EL (cell line): ENCODE measurements at regions not wholly inside any gene's neighbourhood (a gene's known extent, or its start where the extent isn't known, plus 50 kb on each side); places are given as distances from the start of the nearest gene placed in this dataset.
"Not testable (repeated sequence)": the region's sequence is repeated elsewhere in the genome, so short reads cannot be mapped to it uniquely, and the experiment has no call there.

Experiments
- DNase-seq: peaks from one replicate; pipeline ENCODE4 v3.0.0-alpha.2; 2016

DNA sequence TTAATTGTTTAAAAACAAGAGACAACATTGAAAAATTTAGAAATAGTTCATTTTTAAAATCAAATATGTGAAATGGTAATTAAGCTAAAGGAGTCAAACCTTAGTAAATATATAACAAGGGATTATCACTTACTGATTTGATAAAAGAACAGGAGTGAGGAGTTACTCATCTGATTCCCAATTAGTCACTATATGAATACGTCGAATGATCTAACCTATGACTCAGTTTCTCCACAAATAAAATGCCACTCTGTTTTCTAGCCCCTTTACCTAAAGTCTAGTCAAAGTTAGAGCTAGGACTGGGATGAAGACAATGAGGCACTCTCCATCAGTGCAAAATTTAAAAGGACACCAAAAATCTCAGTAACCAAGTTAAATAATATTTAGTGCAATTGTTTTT is 70.4 kb upstream of the RASEF start:
- DNase-seq = no peak

DNA sequence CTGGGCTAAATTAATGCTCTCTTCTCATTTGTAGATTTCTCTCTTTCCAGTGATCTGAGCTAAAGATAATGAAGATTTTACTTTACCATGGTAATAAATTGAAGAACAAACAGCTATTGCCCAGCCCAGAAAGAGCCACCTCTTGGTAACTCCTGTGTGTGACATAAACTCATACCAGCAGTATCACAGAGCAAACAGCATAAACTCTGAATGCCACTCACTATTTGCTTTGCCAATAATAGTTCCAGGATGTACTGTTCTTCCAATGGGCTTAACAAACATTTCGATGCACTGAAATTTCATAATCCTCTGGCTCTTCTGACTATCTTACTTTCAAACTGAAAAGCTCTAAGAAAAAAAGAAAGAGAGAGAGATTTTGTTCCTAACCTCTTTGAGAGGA is 69.8 kb upstream of the RASEF start:
- DNase-seq = no peak

DNA sequence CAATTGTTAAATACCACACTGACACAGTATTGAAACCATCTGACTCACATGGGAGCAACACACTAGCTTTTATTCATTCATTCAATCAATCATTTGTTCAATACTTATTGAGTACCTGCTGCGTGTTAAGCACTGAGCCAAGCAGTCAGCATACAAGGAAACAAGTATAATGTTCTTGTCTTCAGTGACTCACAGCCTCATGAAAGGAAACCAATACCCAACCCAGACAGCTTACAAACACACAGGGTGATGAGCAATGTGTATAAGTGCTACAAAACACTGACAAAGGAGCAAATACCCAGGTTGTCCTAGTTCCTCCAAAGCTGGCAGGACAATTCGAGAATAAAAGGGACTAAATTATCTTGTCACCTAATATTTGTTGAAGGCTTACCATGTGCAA is 67.6 kb upstream of the RASEF start:
- DNase-seq = no peak

DNA sequence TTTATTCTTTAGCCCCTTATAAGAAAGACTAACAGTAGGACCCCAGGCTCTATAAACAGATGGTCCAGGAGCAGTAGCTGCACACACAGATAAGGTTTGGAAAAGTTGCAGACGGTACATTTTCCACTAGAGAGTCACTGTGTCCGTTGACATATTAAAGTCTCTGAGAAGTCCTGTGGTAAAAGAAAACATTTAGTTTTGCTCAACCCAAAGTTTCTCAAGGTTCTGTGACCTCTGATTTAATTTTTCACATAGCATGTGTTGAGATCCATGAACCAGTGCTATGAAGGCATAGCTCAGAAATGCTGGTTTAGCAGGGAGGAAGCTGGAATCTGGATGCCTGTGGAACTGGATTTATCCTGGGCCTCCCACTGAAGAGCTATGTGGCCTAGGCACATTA is 62.7 kb upstream of the RASEF start:
- no peak for DNase-seq

DNA sequence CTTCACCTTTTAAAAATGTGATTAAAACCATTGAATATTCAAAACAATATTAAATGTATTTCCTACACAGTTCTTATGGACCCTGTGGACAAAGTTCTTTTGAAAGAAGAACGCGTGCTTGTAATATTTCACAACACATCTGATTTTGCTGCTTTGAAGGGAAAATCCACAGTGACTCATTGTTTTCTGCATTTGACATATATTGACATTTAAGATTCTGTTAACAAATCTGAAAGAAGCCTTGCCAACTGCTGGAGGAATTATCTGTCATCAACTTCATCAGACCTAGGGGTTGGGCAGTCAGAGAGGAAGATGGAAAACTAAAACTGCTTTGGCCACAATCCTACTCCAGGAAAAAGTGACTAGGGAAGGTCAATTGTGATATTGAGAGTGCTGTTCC is 56.9 kb upstream of the RASEF start:
- DNase-seq = no peak

DNA sequence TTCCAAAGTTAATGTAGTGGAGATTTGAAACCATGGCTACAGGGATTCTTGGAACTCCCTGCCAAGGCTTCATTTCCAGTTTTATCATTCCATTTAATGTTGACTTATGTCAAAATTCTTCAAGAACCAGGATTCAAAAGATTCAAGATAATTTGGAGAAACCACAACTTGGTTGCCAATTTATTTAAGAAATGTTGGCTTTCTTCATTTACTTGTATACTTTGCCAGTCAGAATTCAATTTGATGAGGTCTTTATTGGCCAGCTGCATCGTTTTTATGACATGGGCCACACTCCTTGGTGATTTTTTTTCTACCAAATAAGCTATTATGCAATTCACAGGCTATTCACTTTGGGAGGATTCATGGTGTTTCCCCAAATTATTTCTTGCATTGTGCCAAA is 53.1 kb upstream of the RASEF start:
- DNase-seq = no peak

DNA sequence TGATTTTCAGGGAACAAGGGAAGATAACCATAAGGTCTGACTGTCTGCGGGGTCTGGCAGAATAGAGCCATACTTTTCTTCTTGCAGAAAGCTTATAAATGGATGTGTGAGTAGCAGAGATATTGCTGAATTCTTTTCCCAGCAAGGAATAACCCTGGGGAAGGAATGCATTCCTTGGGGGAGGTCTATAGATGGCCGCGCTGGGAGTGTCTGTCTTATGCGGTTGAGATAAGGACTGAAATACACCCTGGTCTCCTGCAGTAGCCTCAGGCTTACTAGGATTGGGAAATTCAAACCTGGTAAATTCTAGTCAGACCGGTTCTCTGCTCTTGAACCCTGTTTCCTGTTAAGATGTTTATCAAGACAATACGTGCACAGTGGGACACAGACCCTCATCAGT is 50.5 kb upstream of the RASEF start:
- not testable (repeated sequence) for DNase-seq
